ENCODE measurements at regions not wholly inside any gene's neighbourhood (a gene's known extent, or its start where the extent isn't known, plus 50 kb on each side); places are given as distances from the start of the nearest gene placed in this dataset.

DNA sequence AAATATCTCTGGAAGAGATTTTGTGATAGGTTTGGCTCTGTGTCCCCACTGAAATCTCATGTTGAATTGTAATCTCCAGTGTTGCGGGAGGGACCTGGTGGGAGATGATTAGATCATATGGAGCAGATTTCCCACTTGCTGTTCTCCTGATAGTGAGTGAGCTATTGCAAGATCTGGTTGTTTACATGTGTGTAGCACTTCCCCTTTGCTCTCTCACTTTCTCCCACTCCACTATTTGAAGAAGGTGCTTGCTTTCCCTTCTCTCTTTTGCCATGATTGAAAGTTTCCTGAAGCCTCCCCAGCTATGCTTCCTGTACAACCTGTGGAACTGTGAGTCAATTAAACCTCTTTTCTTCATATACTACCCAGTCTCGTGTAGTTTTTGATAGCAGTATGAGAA, 97.0 kb upstream of the FN1 start:
- Histone ChIP-seq H3K79me2 (ENCODE audit: low read length) (no peaks in the 10 kb centered on the region), H3K9ac (ENCODE audit: low read length) (no peak overlapping the region), H2AFZ (ENCODE audit: low read length) (no peak overlapping the region), H3K4me2 (ENCODE audit: low read length) (no peak overlapping the region), H3K4me3 (ENCODE audit: low read length) (no peak overlapping the region), H3F3A (ENCODE audit: low read length, unreplicated experiment) (peaks cover 5% of the 10 kb centered on the region), H3K9me3 (ENCODE audit: low read length) (no peaks in the 10 kb centered on the region), H3K27me3 (ENCODE audit: low read length) (no peaks in the 10 kb centered on the region), H3K4me1 (ENCODE audit: insufficient read depth, low read length) (peaks cover 67% of the 10 kb centered on the region), H3K9me2 (replicated peaks; ENCODE audit: low read length) (no peaks in the 10 kb centered on the region), H3K36me3 (ENCODE audit: low read depth, low read length) (no peaks in the 10 kb centered on the region), H4K20me1 (ENCODE audit: low read length) (no peaks in the 10 kb centered on the region), H3K27ac (ENCODE audit: low read length) (no peak overlapping the region)
- DNase-seq (no peak), ATAC-seq (no peak)
- no TSS peak for BruUV-seq (replicated peaks)
- ChIA-PET POLR2A (ENCODE audit: unreplicated experiment) (no interaction called here), CTCF (no interaction called here)
- intact Hi-C loops (cut with micrococcal nuclease) = loop anchor here (10.0 kb wide), 1 partner anchor 218 kb away; the partner anchor contains the start of gene ATIC
- TF ChIP-seq CTCF (conservative IDR thresholded peaks at IDR 0.05; ENCODE audit: low read depth, low read length) = no peak
- TF ChIP-seq EZH2phosphoT487 (IDR thresholded peaks at IDR 0.05; ENCODE audit: borderline replicate concordance, low read length) = no peak
- no peak for TF ChIP-seq EZH2 (IDR thresholded peaks at IDR 0.05; ENCODE audit: low read length, unreplicated experiment)

GRCh38 chr2:215531284-215531683, 95.4 kb upstream of the FN1 start:
- H3K27ac ChIP-seq (ENCODE audit: low read length) = peak overlapping the region; percentile 99
- no peaks in the 10 kb centered on the region for H4K20me1 ChIP-seq (ENCODE audit: low read length)
- peak overlapping the region; percentile 86 for H3K9ac ChIP-seq (ENCODE audit: low read length)
- TF ChIP-seq EZH2phosphoT487 (IDR thresholded peaks at IDR 0.05; ENCODE audit: borderline replicate concordance, low read length) (no peak), CTCF (conservative IDR thresholded peaks at IDR 0.05; ENCODE audit: low read depth, low read length) (no peak), EZH2 (IDR thresholded peaks at IDR 0.05; ENCODE audit: low read length, unreplicated experiment) (no peak)
- H3K4me2 ChIP-seq (ENCODE audit: low read length) = peak overlapping the region; percentile 64
- peaks cover 5% of the 10 kb centered on the region for H3F3A ChIP-seq (ENCODE audit: low read length, unreplicated experiment)
- H3K9me3 ChIP-seq (ENCODE audit: low read length) = no peaks in the 10 kb centered on the region
- no peaks in the 10 kb centered on the region for H3K79me2 ChIP-seq (ENCODE audit: low read length)
- H3K27me3 ChIP-seq (ENCODE audit: low read length) = no peaks in the 10 kb centered on the region
- peaks cover 58% of the 10 kb centered on the region for H3K4me1 ChIP-seq (ENCODE audit: insufficient read depth, low read length)
- H3K4me3 ChIP-seq (ENCODE audit: low read length) = 0 out of 2 replicates have a peak overlapping the region, but pooled peaks have one; percentile 3
- ChIA-PET POLR2A (ENCODE audit: unreplicated experiment) (interaction anchor here (0.6 kb wide), 1 partner anchor 217 kb away, joined by 5 read pairs; no protein-coding TSS in a partner anchor), CTCF (interaction anchor here (0.6 kb wide), 4 partner anchors 43 to 297 kb away, joined by 3 to 4 read pairs (median 3); no protein-coding TSS in a partner anchor)
- ATAC-seq = no peak
- no peaks in the 10 kb centered on the region for H3K36me3 ChIP-seq (ENCODE audit: low read depth, low read length)
- peak; percentile 74 for DNase-seq
- intact Hi-C loops (cut with micrococcal nuclease) = loop anchor here (2.0 to 10.0 kb wide), 2 partner anchors 76 to 216 kb away; partner anchors contain the start of gene ATIC
- BruUV-seq (replicated peaks) = no TSS peak
- no peaks in the 10 kb centered on the region for H3K9me2 ChIP-seq (replicated peaks; ENCODE audit: low read length)
- no peak overlapping the region for H2AFZ ChIP-seq (ENCODE audit: low read length)

DNA sequence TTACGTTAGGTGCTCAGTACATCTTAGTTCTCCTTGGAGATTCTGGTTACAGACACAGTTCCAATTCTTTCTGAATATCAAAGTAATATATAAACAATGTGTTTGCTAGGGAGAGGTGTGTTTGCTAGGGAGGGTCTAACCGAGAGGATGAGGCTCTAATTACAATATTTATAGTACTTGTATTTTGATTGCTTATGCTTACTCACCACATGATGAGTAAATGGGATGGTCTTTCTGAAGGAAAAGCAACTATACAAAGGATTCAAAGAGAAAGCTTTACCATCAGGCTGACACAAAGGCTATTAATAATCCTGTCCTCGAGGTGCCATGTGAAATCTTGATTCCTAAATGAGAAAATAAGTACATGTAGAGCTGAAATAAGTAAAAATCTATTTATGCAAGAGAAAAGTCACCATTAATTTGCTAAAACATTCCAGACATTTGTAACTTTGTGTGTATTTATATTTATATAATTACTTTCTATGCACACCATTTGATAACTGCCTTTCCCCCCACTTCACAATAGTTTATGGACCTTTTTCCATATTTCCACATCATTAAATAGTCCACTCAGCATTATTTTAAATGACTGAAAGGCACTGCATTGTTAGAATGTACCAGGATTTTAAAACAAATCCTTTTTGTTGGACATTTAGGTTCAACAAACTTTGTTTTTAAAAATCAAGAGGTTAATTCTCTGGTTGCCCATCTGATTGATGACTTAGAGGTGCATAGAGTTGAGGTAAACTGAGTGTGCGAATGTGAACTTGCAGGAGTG, 94.5 kb upstream of the FN1 start:
- intact Hi-C loops (cut with micrococcal nuclease) = loop anchor here (1.0 to 10.0 kb wide), 7 partner anchors 47 to 388 kb away; partner anchors contain the start of genes ATIC and FN1
- POLR2A ChIA-PET (ENCODE audit: unreplicated experiment) = no interaction called here
- H3K4me1 ChIP-seq (ENCODE audit: insufficient read depth, low read length) = peaks cover 49% of the 10 kb centered on the region
- H3K27me3 ChIP-seq (ENCODE audit: low read length) = no peaks in the 10 kb centered on the region
- CTCF ChIA-PET = interaction anchor here (0.6 kb wide), 1 partner anchor 298 kb away, joined by 4 read pairs; no protein-coding TSS in a partner anchor
- H3K27ac ChIP-seq (ENCODE audit: low read length) = peak overlapping the region; percentile 99
- peaks cover 5% of the 10 kb centered on the region for H3F3A ChIP-seq (ENCODE audit: low read length, unreplicated experiment)
- H3K9me3 ChIP-seq (ENCODE audit: low read length) = no peaks in the 10 kb centered on the region
- BruUV-seq (replicated peaks) = TSS peak; percentile 88
- H3K79me2 ChIP-seq (ENCODE audit: low read length) = no peaks in the 10 kb centered on the region
- no peaks in the 10 kb centered on the region for H3K9me2 ChIP-seq (replicated peaks; ENCODE audit: low read length)
- H3K9ac ChIP-seq (ENCODE audit: low read length) = peak overlapping the region; percentile 86
- no peaks in the 10 kb centered on the region for H4K20me1 ChIP-seq (ENCODE audit: low read length)
- peak; percentile 71 for ATAC-seq
- H2AFZ ChIP-seq (ENCODE audit: low read length) = no peak overlapping the region
- peak overlapping the region; percentile 78 for H3K4me2 ChIP-seq (ENCODE audit: low read length)
- peak; percentile 89 for DNase-seq
- TF ChIP-seq CTCF (conservative IDR thresholded peaks at IDR 0.05; ENCODE audit: low read depth, low read length) = no peak
- no peak for TF ChIP-seq EZH2 (IDR thresholded peaks at IDR 0.05; ENCODE audit: low read length, unreplicated experiment)
- no peak for TF ChIP-seq EZH2phosphoT487 (IDR thresholded peaks at IDR 0.05; ENCODE audit: borderline replicate concordance, low read length)
- no peaks in the 10 kb centered on the region for H3K36me3 ChIP-seq (ENCODE audit: low read depth, low read length)
- peak overlapping the region; percentile 37 for H3K4me3 ChIP-seq (ENCODE audit: low read length)
